HG03521 (cell line): ENCODE measurements at regions not wholly inside any gene's neighbourhood (a gene's known extent, or its start where the extent isn't known, plus 50 kb on each side); places are given as distances from the start of the nearest gene placed in this dataset.
A peak's percentile ranks its signal among the peaks of the same experiment; 100 is the strongest.
"Not testable (repeated sequence)": the region's sequence is repeated elsewhere in the genome, so short reads cannot be mapped to it uniquely, and the experiment has no call there.

Source experiments
- ATAC-seq: cut with Tn5 transposase; IDR thresholded peaks from one replicate; pipeline ENCODE4 v1.9.1; 2021; ENCODE audit warnings: mild to moderate bottlenecking, moderate library complexity; ENCODE audit not compliant: unreplicated experiment

DNA sequence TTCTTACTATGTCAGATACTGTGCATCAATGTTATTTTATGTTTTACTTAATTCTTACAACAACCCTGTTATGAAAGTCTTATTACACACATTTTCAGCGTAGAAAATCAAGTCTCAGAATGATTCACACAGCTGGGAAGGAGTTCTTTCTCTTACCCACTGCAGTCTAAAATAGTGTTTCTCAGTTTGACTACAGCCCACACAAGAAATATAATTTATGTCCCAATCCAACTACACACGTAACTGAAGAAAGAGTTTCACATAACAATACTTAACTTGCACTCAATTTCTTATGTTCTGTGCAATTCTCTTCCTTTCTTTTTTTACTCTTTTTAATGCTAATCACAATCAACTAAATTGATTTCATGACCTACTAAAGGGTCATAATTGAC lies 252.8 kb upstream of the ADGRL2 start:
- ATAC-seq: peak; percentile 39

DNA sequence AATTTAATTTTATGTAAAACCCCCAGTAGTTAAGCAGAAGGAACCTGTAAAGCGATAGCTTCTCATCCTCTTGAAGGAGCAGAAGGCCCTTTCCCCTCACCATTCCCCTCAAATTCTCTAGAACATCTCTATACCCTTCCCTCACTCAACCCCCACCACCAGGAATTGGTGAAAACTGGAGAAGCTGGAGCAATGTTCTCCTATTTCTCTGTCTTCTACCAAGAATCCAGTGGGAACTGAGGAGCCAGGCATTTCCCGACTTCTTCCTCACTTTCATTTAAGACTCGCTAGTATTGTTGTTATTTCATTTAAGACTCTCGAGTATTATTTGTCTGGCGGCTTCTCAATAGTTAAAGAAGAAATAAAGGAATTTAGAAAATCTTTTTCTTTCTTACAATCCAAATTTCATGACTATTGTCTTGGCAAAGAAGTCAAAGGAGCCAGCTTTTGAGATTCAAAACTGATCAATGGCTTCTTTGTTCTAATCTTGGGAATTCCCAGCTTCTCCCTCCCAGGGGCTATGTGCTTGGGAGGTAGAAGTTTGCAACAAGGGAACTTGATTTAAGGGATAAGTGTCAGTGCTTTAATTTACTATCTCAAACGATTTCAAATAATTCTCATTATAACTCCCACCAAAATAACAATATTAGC lies 253.3 kb upstream of the ADGRL2 start:
- ATAC-seq: no peak

DNA sequence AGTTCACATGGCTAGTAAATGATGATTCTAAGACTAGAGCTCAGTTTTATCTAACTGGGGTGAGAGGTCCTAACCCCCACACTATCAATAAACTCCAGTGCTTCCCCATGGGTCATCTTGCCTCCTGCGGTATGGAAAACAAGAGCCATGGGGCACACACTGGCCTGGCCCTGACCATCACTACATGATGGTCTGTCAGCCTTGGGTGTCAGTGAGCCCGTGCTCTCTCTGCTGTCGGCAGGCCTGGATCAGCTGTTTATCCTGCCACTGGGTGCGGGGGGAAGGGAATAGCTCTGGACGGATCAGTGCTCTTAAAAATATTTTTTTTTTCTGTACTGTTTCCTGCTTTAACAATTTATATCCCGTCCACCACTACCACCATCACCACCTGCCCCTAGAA lies 255.0 kb upstream of the ADGRL2 start:
- no peak for ATAC-seq

DNA sequence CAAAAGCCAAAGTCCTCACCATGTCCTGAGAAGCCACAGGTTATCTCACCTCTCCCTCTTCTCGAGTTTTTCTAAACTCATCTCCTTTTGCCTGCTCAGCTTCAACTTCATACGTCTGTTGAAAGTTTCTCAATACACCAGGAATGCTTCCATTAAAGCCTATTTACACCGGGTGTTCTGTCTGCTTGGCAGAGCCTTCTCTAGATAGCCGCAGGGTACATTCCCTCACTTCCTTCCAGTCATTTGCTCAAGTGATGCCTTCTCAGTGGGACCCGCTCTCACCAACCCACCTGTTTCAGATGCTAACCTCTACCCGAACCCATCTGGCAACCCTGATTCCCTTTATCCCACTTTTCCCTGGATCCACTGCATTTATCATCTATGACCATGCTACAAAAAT lies 257.0 kb upstream of the ADGRL2 start:
- ATAC-seq: no peak

DNA sequence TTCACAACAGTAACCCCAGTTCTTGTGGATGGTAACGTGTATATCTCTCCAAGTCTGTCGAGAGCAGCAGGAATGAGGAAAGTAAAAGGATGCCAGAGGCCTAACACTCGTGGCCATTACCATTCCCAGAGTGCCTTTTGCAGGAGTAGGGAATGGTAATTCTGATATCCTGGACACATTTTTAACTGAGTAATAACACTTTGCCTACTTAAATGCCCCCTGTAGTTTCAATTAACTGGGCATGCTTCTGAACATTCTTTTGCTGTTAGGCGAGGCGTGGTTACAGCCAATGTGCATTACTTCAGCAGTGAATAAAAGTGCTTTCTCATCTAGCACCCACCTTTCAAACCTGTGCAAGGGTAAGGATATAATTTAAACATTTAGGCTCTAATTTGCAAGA lies 258.5 kb upstream of the ADGRL2 start:
- no peak for ATAC-seq

DNA sequence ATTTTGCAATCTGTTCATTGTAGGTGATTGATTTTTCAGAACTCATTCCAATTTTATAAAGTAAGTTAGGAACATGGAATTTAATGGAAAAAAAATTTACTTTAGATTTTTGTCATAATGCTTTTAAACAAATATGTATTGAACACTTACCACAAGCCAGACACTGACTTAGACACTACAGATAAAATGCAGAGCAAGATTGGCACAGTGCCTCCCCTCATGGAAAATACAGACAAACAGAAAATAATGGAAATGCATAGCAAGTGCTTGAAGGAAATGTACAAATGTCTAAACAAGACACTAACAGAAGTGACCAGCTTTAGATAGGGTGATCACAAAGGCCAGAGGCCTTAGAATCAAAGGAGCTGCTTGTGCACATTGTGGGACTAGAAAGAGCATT lies 260.5 kb upstream of the ADGRL2 start:
- no peak for ATAC-seq

DNA sequence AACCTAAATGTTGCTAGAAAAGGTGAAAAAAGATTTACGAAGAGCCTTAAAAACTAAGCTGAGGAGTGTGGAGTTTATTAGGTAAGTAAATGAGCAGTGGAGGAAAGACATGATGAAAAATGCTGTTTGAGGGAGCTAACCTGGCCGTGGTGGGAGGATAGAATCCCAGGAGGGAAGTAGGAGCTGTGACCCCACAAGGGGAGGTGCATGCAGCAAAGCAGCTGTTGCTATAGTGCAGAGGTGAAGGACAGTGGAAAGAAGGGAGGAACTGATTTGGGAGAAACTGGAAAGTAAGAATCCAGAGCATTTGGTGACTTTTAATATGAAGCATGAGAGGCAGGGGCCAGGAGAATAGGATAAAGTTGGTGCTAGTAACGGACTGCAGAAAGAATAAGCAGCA lies 271.7 kb upstream of the ADGRL2 start:
- no peak for ATAC-seq

DNA sequence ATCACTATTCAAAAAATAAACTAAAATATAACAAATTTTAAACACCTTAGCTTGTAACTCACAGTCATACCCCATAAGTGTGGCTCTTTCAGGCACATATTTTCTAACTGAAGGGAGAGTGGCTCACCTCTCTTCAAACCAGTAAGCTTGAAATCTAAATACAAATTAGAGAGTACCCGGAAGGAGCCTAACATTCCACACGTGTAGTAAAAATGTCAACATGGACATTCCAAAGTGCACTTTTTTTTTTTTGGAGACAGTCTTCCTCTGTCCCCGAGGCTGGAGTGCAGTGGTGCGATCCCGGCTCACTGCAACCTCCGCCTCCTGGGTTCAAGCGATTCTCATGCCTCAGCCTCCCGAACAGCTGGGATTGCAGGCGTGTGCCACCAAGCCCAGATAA lies 275.6 kb upstream of the ADGRL2 start:
- no peak for ATAC-seq

DNA sequence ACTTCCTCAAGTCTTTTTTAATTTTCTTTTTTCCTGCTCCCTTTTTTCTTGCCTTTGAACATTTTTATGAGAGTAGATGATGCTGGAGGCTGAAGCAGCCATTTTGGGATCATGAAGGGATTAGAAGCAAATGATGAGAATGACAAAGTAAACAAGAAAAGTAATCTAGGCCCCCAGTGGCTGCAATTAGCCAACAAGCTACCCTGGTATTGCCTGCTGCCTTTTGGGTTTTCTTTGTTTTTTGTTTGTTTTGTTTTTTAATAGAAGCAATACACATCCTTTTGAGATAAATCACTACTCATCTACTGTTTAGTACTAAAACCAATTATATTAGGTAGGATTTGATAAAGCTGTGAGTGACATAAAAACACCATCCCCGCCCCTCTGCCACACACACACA lies 280.7 kb upstream of the ADGRL2 start:
- ATAC-seq: no peak

DNA sequence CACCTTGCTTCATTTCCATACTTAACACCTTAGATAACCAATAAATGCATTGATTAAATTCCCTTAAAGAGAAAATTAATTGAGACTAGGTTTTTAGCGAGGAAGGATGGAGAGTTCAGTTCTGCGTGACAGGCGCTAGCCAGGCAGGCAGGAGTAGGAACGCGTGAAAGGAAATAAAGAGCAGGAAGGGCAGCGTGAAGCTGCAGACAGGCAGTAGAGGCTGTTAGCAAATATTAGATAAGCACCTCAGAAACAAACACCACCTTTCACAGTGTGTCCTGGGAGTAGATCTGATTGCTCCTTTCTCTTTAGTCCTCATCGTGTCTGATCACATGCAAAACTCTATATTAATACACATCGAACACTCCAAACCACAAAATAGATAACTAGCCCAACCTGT lies 282.7 kb upstream of the ADGRL2 start:
- no peak for ATAC-seq

DNA sequence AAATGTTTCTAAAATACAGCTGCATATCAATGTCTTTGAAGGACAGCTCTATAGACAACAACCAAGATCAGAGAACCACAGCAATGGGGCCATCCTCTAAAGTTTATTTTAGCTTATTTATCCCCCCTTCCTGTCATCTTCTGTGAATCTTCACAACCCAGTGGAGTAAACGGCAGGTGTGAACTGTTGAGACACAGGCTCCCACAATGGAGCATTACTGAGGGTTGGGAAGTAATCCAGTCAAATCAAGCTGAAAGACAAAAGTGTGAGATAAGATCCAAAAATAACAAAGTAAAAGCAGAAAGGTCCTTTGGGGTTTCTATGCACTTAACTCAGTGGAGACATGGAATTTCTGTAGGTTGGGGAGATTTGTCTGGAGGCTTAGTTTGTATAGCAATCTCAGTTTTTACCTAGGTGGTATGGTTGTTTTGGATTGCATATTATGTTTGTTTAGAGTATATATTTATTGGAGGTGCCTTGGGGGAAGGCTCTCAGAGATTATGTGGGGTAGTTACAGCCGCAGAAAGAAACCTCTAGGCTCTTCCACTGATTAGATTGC lies 286.9 kb upstream of the ADGRL2 start:
- ATAC-seq: no peak

DNA sequence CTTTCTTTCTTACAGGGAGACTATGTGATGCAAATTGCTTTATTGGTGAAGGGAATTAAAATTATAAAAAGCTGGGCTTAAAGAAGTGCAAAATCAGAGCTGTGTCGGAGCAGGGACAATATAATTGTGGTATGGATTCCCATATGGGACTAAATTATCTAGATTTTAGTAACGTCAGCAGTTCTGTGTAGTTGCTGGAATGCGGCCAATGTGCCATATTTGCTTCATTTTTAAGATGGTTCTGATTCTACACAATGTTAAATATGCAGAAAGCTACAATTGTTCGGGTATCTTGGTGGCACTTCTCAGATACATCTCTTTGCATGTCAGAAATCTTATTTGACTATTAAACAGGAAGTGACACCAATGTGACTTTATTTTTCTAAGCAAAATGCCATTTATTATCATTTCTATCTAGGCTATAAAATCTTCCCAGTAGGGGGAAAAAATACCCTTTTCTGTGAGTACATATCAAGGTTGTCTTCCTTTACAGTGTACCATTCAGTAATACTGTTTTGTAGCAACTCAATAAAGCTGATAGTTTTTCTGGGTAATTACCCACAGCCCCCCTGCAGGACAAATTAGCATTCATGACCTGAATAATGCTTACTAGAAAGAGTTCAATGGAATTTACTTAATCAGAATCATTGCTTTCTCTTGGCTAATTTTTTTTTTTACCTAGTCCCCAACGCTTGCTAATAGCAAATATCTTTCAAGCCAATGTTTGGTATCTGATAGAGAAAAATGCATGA lies 288.3 kb upstream of the ADGRL2 start:
- ATAC-seq: no peak

DNA sequence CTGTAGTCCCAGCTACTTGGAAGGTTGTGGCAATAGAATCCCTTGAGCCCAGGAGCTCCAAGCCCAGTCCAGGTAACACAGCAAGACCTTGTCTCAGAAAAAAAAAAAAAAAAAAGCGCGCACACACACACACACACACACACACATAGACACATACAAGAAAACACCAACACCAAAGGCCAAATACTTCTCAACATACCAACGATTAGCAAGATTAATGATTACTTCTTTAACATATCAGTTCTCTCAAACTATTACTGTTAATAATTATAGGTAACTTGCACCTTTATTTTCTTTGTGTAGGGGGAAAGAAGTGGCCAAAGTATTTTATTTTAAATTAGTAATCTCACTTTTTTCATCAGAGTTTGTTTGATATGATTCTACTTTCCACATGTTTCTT lies 289.5 kb upstream of the ADGRL2 start:
- ATAC-seq: no peak

DNA sequence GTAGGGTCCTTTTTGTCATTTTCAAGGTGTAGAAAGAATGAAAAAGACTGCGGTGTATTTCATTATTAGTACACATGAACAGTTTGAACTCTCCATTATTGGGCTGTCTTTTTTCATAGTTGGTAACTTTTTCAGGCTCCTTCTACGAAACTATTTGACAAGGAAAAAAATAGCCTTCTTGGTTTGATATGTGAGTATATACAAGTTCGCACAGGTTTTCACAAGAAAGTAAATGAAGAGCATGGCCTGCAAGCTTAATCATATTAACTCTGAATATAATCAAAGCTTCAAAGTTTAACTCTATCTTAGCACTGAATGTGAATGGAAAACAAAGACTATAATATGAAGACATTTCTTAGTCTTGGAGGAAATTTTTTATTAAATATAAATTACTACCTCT lies 290.0 kb upstream of the ADGRL2 start:
- ATAC-seq: no peak

DNA sequence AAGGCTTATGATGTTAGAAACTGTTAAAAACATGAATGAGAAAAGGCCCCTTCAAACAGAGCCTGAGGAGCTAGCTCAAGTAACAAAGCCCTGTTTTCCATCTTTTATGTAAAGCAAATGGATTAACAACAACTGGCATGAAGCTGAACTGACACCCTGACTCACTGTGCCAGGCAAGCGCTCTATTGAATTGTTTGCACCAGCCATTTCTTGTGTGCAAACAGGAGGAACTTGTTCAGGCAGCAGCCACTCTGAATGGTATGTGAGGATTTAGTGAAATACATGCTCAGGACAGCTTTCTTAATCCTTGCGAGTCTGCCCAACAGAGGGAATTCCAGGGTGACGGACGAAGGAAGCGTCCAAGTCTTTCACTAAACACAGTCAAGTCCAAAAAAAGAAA lies 291.1 kb upstream of the ADGRL2 start:
- ATAC-seq: no peak

DNA sequence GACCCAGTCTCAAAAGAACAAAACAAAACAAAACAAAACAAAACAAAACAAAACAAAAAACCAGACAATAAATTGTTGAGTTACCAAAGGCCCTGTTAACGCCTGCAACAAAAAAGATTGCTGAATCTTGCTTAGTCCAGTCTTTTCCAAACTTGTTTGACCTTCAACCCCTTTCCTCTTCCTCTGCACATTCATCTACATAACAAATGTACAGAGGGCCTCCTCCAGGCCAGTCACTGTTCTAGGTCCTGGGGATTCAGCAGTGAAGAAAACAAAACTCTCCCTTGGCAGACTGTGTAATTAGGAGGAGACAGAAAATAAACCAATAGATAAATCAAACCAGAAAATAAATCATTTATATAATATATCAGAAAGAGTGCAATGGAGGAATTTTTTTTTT lies 294.0 kb upstream of the ADGRL2 start:
- ATAC-seq: no peak

DNA sequence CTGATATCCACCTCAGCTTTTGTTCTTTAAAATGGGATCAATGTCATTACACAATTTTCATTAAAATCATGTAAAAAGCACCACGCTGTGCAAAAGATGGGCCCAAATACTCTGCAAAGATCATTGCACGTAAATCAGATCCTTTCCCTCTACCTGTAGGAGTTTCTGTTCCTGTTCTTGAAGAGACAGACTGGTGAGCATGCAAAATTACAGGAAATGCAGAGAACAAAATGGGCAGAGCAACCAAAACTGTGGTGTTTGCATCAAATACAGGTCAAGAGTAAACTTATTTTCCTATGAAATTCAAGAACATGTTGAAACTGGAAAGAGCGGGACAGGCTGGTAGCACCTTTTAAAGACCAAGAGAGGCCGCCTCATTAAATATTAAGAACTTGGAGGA lies 294.9 kb upstream of the ADGRL2 start:
- ATAC-seq: peak; percentile 85

DNA sequence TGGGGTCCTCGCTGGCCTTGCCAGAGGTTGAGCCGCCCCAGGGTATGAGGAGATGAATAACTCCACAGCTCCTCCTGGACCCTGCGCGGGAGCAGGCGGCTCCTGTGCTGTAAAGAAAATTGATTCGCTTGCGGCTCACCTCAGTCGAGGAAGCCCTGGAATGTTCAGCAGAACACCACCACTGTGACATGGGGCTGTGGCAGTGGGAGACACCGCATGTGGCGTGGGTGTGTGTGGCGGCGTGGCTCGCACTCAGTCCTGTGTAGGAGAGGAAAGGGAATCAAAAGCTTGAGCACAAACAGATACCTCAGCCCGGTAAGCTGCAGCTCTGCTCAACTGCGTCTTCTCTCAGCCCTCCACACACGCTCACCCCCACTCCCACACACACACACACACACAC lies 295.9 kb upstream of the ADGRL2 start:
- not testable (repeated sequence) for ATAC-seq

DNA sequence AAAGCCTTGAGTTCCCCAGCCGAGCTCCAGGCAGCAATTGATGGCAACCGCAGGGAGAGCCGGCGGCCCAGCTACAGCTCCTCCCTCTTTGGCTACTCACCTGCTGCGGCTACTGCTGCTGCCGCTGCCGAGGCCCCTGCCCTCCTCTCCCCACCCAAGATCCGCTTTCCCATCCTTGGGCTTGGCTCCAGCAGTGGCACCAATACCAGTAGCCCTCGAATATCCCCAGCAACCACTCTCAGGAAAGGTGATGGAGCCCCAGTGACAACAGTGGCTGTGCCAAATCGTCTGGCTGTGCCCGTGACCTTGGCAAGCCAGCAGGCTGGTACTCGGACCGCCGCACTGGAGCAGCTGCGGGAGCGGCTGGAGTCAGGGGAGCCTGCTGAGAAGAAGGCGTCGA lies 298.0 kb upstream of the ADGRL2 start:
- ATAC-seq: not testable (repeated sequence)

DNA sequence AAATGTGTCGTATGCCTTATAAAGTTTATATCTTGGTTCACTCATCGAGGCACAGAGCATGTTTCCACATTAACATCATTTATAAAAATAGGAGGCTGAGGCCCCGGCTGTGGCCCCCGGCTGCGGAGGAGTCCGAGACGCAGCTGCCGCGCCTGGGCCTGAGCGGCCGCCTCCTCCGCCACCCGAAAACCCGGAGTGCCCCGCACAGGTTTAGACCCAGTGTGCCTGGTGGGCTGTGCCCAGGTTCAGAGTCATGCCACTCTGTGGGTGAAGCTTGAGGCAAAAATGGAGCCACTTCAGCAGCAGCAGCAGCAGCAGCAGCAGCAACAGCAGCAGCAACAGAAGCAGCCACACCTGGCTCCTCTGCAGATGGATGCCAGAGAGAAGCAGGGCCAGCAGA lies 299.2 kb upstream of the ADGRL2 start:
- not testable (repeated sequence) for ATAC-seq

DNA sequence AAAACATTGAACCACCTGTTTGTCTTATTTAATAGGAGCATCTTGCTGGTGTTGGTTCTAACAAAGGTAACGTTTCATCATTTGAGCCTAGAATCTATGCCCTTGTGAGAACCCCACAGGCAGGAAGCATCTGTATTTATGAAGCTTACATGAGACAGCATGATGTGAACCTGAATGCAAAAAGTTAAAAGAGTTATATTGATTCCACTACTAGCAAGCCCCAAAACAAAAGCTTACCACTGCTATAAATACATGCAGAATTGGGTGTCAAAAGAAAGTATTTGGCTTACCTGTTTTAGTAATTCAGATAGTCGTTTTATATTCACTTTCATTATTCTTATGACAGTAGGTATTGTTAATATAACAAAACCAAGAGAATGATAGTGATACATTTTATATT lies 301.2 kb upstream of the ADGRL2 start:
- ATAC-seq: no peak
